Endodermal cell (in vitro differentiated cells): ENCODE measurements at regions not wholly inside any gene's neighbourhood (a gene's known extent, or its start where the extent isn't known, plus 50 kb on each side); places are given as distances from the start of the nearest gene placed in this dataset.

Experiments
- DNase-seq: peaks from one replicate; pipeline ENCODE4 v3.0.0-alpha.2; 2017
- H3K27ac ChIP-seq: 2 replicates; pipeline ENCODE4 v1.5.1; 2013; ENCODE audit warnings: mild to moderate bottlenecking, low read depth, low read length, moderate library complexity
- H3K27me3 ChIP-seq: 2 replicates; pipeline ENCODE4 v1.6.1; 2013; ENCODE audit warnings: mild to moderate bottlenecking, low read length, moderate library complexity; ENCODE audit not compliant: insufficient read depth, control insufficient read depth, poor library complexity, severe bottlenecking
- H3K36me3 ChIP-seq: 2 replicates; pipeline ENCODE4 v1.7.0; 2013; ENCODE audit warnings: mild to moderate bottlenecking, low read length, moderate library complexity; ENCODE audit not compliant: control insufficient read depth, insufficient read depth
- H3K4me1 ChIP-seq: one replicate; pipeline ENCODE4 v1.7.0; 2013; ENCODE audit warnings: low read length; ENCODE audit not compliant: control insufficient read depth, insufficient read depth
- H3K4me3 ChIP-seq: 2 replicates; pipeline ENCODE4 v1.5.1; 2013; ENCODE audit warnings: mild to moderate bottlenecking, low read length, moderate library complexity
- H3K9ac ChIP-seq: 2 replicates; pipeline ENCODE4 v1.6.1; 2013; ENCODE audit warnings: mild to moderate bottlenecking, low read length, moderate library complexity; ENCODE audit not compliant: poor library complexity, severe bottlenecking; ENCODE audit errors: extremely low read depth
- H3K9me3 ChIP-seq: 2 replicates; pipeline ENCODE4 v1.6.1; 2013; ENCODE audit warnings: mild to moderate bottlenecking, low read length, moderate library complexity; ENCODE audit not compliant: control insufficient read depth
- H3K27ac Mint-ChIP-seq: 2 replicates; pipeline ENCODE4 v1.8.0; 2020; ENCODE audit warnings: mixed read lengths
- H3K27me3 Mint-ChIP-seq: 2 replicates; pipeline ENCODE4 v1.8.0; 2021; ENCODE audit warnings: mild to moderate bottlenecking, mixed read lengths; ENCODE audit not compliant: insufficient read depth
- H3K36me3 Mint-ChIP-seq: 2 replicates; pipeline ENCODE4 v1.8.0; 2020; ENCODE audit warnings: low read depth, mixed read lengths
- H3K4me1 Mint-ChIP-seq: 2 replicates; pipeline ENCODE4 v1.8.0; 2020; ENCODE audit warnings: mixed read lengths
- H3K4me3 Mint-ChIP-seq: 2 replicates; pipeline ENCODE4 v1.8.0; 2020; ENCODE audit warnings: mild to moderate bottlenecking, moderate library complexity, mixed read lengths
- H3K9me3 Mint-ChIP-seq: 2 replicates; pipeline ENCODE4 v1.8.0; 2020; ENCODE audit warnings: mild to moderate bottlenecking, mixed read lengths
- CTCF ChIP-seq: fragments of 200-600 bp; sonication (generic); conservative IDR thresholded peaks from 2 replicates; pipeline ENCODE4 v1.5.0; 2021; ENCODE audit warnings: antibody characterized with exemption, mild to moderate bottlenecking
- WGBS, 2 experiments: methylation state at CpG; one replicate each; pipeline versions ENCODE4 v1.1.5 to v1.1.7; 2013; ENCODE audit warnings: missing lambda C conversion rate in 2 of 2, mixed read lengths in 1 of 2; ENCODE audit not compliant: insufficient coverage in 1 of 2, insufficient read length in 1 of 2; 5-methylcytosine and 5-hydroxymethylcytosine counted together

- Mint-ChIP-seq H3K27ac (no peak overlapping the region), H3K27me3 (no peaks in the 10 kb centered on the region), H3K9me3 (peaks cover 24% of the 10 kb centered on the region), H3K4me1 (no peaks in the 10 kb centered on the region), H3K36me3 (no peaks in the 10 kb centered on the region), H3K4me3 (no peak overlapping the region)
- peaks cover 10% of the 10 kb centered on the region for H3K9me3 ChIP-seq
- WGBS, 2 experiments = 86 to 91% methylated on average over 1 of the region's 1 CpG
- no peaks in the 10 kb centered on the region for H3K4me1 ChIP-seq
- H3K27ac ChIP-seq = no peak overlapping the region
- H3K4me3 ChIP-seq = no peak overlapping the region
- no peak for TF ChIP-seq CTCF
- H3K36me3 ChIP-seq = no peaks in the 10 kb centered on the region
- H3K27me3 ChIP-seq = no peaks in the 10 kb centered on the region
- DNase-seq = no peak
- H3K9ac ChIP-seq = no peak overlapping the region
Observed at GRCh38 chr3:101104321-101104720, 111.1 kb upstream of the ABI3BP start.

- no peak for TF ChIP-seq CTCF
- no peaks in the 10 kb centered on the region for H3K27me3 Mint-ChIP-seq
- no peak for DNase-seq
Observed at GRCh38 chr3:101102678-101103296, 109.6 kb upstream of the ABI3BP start.

GRCh38 chr3:101100361-101101009 is 107.3 kb upstream of the ABI3BP start:
- H3K4me1 ChIP-seq = no peaks in the 10 kb centered on the region
- H3K27ac ChIP-seq = no peak overlapping the region
- no peaks in the 10 kb centered on the region for H3K27me3 ChIP-seq
- DNase-seq = no peak
- no peaks in the 10 kb centered on the region for H3K9me3 ChIP-seq
- no peak for TF ChIP-seq CTCF
- H3K4me3 Mint-ChIP-seq = no peak overlapping the region
- H3K4me1 Mint-ChIP-seq = no peaks in the 10 kb centered on the region
- no peaks in the 10 kb centered on the region for H3K36me3 ChIP-seq
- no peaks in the 10 kb centered on the region for H3K36me3 Mint-ChIP-seq
- H3K27me3 Mint-ChIP-seq = no peaks in the 10 kb centered on the region
- no peaks in the 10 kb centered on the region for H3K9me3 Mint-ChIP-seq
- 25 to 58% methylated on average over 1 to 2 of the region's 2 CpGs for WGBS, 2 experiments
- no peak overlapping the region for H3K27ac Mint-ChIP-seq
- H3K9ac ChIP-seq = no peak overlapping the region
- H3K4me3 ChIP-seq = no peak overlapping the region

More at GRCh38 chr3:101102678-101103296, 109.6 kb upstream of the ABI3BP start:
- Histone ChIP-seq H3K27ac (no peak overlapping the region), H3K9ac (no peak overlapping the region), H3K4me3 (no peak overlapping the region), H3K9me3 (peaks cover 4% of the 10 kb centered on the region), H3K36me3 (no peaks in the 10 kb centered on the region), H3K27me3 (no peaks in the 10 kb centered on the region), H3K4me1 (no peaks in the 10 kb centered on the region)
- Mint-ChIP-seq H3K4me1 (no peaks in the 10 kb centered on the region), H3K4me3 (no peak overlapping the region), H3K36me3 (no peaks in the 10 kb centered on the region), H3K9me3 (peaks cover 9% of the 10 kb centered on the region), H3K27ac (no peak overlapping the region)
- 80 to 84% methylated on average over 2 of the region's 4 CpGs for WGBS, 2 experiments
